ENCODE measurements at regions not wholly inside any gene's neighbourhood (a gene's known extent, or its start where the extent isn't known, plus 50 kb on each side); places are given as distances from the start of the nearest gene placed in this dataset.

DNA sequence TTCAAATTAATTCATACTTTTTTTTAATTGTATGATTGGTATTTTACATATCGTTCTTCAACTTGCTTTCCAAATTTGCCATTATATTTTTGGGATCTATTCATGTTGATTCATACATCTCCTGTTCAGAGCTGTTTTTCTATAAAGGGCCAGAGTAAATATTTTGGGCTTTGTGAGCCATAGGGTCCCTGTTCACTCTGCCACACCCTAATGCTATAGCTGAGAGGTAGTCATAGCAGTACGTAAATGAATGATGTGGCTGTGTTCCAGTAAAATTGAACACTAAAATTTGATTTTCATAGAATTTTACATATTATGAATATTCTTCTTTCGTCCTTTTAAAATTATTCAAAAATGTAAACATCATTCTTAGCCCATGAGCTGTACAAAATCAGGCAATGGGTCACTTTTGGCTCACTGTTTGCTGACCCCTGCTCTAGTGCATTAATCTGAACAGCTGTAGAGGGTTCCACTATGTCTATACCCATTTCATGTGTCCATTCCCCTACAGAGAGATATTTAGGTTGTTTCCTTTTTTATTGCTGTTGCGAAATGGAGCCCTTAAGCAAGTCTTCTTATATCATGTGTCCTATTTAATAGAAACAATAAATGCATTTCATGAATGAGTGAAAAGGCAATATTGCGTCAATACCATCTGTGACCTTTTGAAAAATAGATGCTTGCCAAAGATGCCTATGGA is 136.4 kb upstream of the SALL4 start:
- no peaks in the 10 kb centered on the region for H3K27me3 ChIP-seq (ENCODE audit: control insufficient read depth, extremely low read depth, insufficient read depth, low read length)
- H3K9me1 ChIP-seq (ENCODE audit: control insufficient read depth, extremely low read depth, insufficient read depth, low read length): no peaks in the 10 kb centered on the region
- H3K4me3 ChIP-seq (ENCODE audit: control insufficient read depth in 2 of 3, extremely low read depth in 1 of 3, insufficient read depth in 2 of 3, low read depth in 1 of 3, low read length in 3 of 3): no peak overlapping the region
- no peak overlapping the region for H3K4me2 ChIP-seq (ENCODE audit: control insufficient read depth, extremely low read depth, insufficient read depth, low read depth, low read length)
- dilution Hi-C loops (cut with MboI; ENCODE audit: extremely low pct_ligation_motif_present, low sequenced_read_pairs): no loop called here
- H3K27ac ChIP-seq (ENCODE audit: control insufficient read depth, insufficient read depth, low read length): no peak overlapping the region
- no peak overlapping the region for H3K9ac ChIP-seq (ENCODE audit: control insufficient read depth, extremely low read depth, insufficient read depth, low read length)
- TF ChIP-seq, protein P1, sequence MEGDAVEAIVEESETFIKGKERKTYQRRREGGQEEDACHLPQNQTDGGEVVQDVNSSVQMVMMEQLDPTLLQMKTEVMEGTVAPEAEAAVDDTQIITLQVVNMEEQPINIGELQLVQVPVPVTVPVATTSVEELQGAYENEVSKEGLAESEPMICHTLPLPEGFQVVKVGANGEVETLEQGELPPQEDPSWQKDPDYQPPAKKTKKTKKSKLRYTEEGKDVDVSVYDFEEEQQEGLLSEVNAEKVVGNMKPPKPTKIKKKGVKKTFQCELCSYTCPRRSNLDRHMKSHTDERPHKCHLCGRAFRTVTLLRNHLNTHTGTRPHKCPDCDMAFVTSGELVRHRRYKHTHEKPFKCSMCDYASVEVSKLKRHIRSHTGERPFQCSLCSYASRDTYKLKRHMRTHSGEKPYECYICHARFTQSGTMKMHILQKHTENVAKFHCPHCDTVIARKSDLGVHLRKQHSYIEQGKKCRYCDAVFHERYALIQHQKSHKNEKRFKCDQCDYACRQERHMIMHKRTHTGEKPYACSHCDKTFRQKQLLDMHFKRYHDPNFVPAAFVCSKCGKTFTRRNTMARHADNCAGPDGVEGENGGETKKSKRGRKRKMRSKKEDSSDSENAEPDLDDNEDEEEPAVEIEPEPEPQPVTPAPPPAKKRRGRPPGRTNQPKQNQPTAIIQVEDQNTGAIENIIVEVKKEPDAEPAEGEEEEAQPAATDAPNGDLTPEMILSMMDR (optimal IDR thresholded peaks at IDR 0.05 in 1 of 3, IDR thresholded peaks at IDR 0.05 in 1 of 3, conservative IDR thresholded peaks at IDR 0.05 in 1 of 3; ENCODE audit: extremely low read depth in 1 of 3, insufficient read depth in 2 of 3, low read length in 3 of 3): no peak
- H2AFZ ChIP-seq (ENCODE audit: control insufficient read depth, low read length): no peak overlapping the region
- H3K36me3 ChIP-seq (ENCODE audit: control insufficient read depth in 2 of 2, extremely low read depth in 1 of 2, insufficient read depth in 2 of 2, low read length in 2 of 2): no peaks in the 10 kb centered on the region
- no peaks in the 10 kb centered on the region for H4K20me1 ChIP-seq (ENCODE audit: control insufficient read depth, extremely low read depth, insufficient read depth, low read length)
- H3K4me1 ChIP-seq (ENCODE audit: control insufficient read depth, extremely low read depth, insufficient read depth, low read length): no peaks in the 10 kb centered on the region
- H3K9me3 ChIP-seq (ENCODE audit: control insufficient read depth, low read depth, low read length): no peaks in the 10 kb centered on the region
- no peaks in the 10 kb centered on the region for H3K79me2 ChIP-seq (ENCODE audit: control insufficient read depth, insufficient read depth, low read length)
- FAIRE-seq (no peak), DNase-seq (ENCODE audit: low read depth, low spot score) (no peak)

DNA sequence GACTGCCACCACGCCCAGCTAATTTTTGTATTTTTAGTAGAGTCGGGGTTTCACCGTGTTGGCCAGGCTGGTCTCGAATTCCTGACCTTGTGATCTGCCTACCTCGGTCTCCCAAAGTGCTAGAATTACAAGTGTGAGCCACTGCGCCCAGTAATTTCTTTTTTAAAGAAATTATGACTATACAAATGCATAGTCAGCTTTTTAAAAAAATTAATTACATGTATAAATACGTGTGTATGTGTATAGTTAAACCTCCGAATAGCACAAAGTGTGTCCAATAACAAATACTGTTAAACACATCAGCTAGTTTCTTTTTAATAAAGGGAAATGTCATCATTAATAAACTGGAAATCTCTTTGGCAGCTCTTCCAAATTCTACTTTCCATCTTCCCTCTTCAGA is 135.5 kb upstream of the SALL4 start:
- no peak overlapping the region for H3K4me3 ChIP-seq (ENCODE audit: control insufficient read depth in 2 of 3, extremely low read depth in 1 of 3, insufficient read depth in 2 of 3, low read depth in 1 of 3, low read length in 3 of 3)
- no peak overlapping the region for H2AFZ ChIP-seq (ENCODE audit: control insufficient read depth, low read length)
- no peaks in the 10 kb centered on the region for H3K9me3 ChIP-seq (ENCODE audit: control insufficient read depth, low read depth, low read length)
- no peak overlapping the region for H3K27ac ChIP-seq (ENCODE audit: control insufficient read depth, insufficient read depth, low read length)
- H4K20me1 ChIP-seq (ENCODE audit: control insufficient read depth, extremely low read depth, insufficient read depth, low read length): no peaks in the 10 kb centered on the region
- DNase-seq (ENCODE audit: low read depth, low spot score): no peak
- H3K79me2 ChIP-seq (ENCODE audit: control insufficient read depth, insufficient read depth, low read length): no peaks in the 10 kb centered on the region
- H3K9me1 ChIP-seq (ENCODE audit: control insufficient read depth, extremely low read depth, insufficient read depth, low read length): no peaks in the 10 kb centered on the region
- H3K9ac ChIP-seq (ENCODE audit: control insufficient read depth, extremely low read depth, insufficient read depth, low read length): no peak overlapping the region
- H3K36me3 ChIP-seq (ENCODE audit: control insufficient read depth in 2 of 2, extremely low read depth in 1 of 2, insufficient read depth in 2 of 2, low read length in 2 of 2): no peaks in the 10 kb centered on the region
- H3K27me3 ChIP-seq (ENCODE audit: control insufficient read depth, extremely low read depth, insufficient read depth, low read length): no peaks in the 10 kb centered on the region
- TF ChIP-seq, protein P1 (optimal IDR thresholded peaks at IDR 0.05 in 1 of 3, IDR thresholded peaks at IDR 0.05 in 1 of 3, conservative IDR thresholded peaks at IDR 0.05 in 1 of 3; ENCODE audit: extremely low read depth in 1 of 3, insufficient read depth in 2 of 3, low read length in 3 of 3): no peak
- no peak for TF ChIP-seq EZH2 (IDR thresholded peaks at IDR 0.05; ENCODE audit: low read length)
- no peak for FAIRE-seq
- dilution Hi-C loops (cut with MboI; ENCODE audit: extremely low pct_ligation_motif_present, low sequenced_read_pairs): no loop called here
- H3K4me2 ChIP-seq (ENCODE audit: control insufficient read depth, extremely low read depth, insufficient read depth, low read depth, low read length): no peak overlapping the region
- no peaks in the 10 kb centered on the region for H3K4me1 ChIP-seq (ENCODE audit: control insufficient read depth, extremely low read depth, insufficient read depth, low read length)
